HG03439 (cell line): ENCODE measurements at regions not wholly inside any gene's neighbourhood (a gene's known extent, or its start where the extent isn't known, plus 50 kb on each side); places are given as distances from the start of the nearest gene placed in this dataset.
A peak's percentile ranks its signal among the peaks of the same experiment; 100 is the strongest.
"Not testable (repeated sequence)": the region's sequence is repeated elsewhere in the genome, so short reads cannot be mapped to it uniquely, and the experiment has no call there.

ENCODE experiments used
- ATAC-seq: cut with Tn5 transposase; IDR thresholded peaks from one replicate; pipeline ENCODE4 v1.9.1; 2021; ENCODE audit warnings: mild to moderate bottlenecking, moderate library complexity; ENCODE audit not compliant: unreplicated experiment

DNA sequence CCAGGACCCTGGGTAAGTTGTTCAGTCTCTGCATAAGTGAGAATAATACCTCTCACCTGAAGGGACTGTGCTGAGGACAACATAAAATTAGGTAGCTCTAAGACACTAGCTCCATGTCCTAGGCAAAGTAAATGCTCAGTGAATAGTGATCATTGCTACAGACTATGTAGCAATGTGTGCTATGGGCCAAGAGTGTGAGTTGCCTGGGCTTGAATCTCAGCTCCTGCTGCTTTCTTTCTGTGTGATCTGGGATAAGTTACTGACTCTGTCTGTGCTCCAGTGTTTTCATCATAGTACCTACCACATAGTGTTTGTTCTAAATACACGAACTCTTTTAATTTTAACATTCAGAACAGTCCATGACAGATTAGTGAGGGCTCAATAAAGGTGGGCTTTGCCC is 81.1 kb upstream of the MFGE8 start:
- no peak for ATAC-seq

DNA sequence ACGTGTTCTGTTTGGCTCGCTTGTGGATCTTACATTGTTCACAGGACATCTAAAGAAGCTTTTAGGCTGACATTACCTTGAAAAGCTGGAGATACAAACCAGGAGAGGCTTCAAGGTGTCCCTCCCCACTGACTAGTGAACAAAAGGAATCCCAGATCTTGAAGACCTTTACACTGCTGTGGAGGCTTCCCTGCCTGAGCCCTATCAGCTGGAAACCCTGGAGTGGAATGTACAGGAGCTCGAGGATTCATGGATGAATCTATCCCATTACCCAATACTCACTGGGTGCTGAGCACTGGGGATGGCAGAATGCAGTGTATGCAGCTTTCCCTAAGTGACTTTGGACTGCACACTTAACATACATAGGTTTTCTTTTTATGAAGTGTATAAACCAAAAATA is 82.3 kb upstream of the MFGE8 start:
- ATAC-seq = no peak

GRCh38 chr15:88997531-88997930 is 84.4 kb upstream of the MFGE8 start:
- no peak for ATAC-seq

GRCh38 chr15:88998980-88999713 is 86.0 kb upstream of the MFGE8 start:
- no peak for ATAC-seq

GRCh38 chr15:89001708-89002275 is 86.5 kb upstream of the ABHD2 start:
- ATAC-seq = not testable (repeated sequence)

- ATAC-seq = no peak
Observed at GRCh38 chr15:89002281-89002761, 85.9 kb upstream of the ABHD2 start.

DNA sequence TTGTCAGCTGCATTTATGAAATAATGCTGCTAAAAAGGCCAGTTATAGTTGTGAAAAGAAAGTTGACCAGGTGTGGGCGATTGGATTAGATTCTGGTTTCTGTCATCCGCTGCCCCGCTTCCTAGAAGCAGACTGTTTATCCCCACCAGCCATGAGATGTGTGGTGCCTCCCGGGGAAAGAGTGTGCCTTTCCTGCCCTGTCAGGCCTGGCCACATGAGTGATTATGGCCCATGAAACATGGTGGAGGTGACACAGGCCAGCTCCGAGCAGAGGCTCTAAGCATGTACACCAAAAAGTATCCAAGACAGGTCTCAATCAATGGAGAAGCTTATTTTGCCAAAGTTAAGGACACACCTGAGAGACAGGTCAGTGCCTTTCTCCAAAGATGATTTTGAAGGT is 85.4 kb upstream of the ABHD2 start:
- ATAC-seq = no peak

DNA sequence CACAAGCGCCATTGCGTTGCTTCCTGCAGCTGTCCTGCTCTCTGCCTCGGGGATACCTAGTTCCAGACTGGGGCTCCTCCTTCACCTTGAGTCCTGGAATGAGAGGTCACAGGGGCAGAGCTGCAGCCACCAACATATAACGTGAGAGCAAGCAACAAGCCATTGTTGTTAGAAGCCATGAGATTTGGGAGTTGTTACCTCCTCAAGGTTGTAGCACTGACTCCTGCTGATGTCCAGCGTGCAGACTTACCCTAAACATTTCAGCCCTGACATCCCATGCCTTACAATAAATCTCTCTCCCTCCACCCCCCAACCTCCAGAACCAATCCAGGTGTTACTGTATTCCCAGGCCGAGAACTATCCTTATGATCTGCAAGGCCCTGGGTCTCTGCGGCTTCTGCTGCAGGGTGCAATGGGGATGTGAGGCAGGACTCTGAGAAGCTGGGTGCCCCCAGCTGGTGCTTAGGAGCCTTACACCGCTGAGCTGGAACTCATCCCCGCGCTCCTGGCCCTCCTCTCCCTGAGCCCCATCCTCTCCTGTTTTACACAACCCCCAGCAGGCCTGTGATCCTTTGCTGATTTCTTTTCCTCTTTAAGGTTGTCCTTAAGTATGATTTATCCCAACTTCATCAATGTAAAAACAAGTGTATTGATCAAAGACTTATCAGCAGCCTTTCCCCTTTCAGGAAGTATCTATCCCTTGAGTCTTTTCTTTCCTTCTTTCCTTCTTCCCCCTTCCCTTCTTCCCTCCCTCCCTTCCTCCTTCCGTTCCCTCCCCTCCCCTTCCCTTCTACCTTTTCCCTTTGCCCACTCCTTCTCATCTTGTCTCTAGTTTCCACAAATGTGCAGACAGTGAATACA is 84.2 kb upstream of the ABHD2 start:
- ATAC-seq = no peak

DNA sequence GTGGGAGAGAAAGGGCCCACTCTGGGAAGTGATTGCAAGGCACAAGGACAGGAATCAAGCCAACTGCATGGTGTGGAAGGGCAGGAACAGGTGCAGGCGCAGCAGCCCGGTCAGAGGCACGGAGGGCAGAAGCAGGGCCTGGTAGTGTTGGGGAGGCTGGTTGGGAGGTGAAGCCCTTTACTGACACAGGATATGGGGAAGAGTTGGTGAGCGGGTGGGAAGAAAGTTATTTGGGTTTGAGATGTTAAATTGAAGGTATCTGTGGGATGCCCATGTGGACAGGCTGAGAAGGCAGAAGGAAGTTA is 83.6 kb upstream of the ABHD2 start:
- ATAC-seq = no peak

- ATAC-seq = not testable (repeated sequence)
Observed at GRCh38 chr15:89007527-89007926, 80.7 kb upstream of the ABHD2 start.

DNA sequence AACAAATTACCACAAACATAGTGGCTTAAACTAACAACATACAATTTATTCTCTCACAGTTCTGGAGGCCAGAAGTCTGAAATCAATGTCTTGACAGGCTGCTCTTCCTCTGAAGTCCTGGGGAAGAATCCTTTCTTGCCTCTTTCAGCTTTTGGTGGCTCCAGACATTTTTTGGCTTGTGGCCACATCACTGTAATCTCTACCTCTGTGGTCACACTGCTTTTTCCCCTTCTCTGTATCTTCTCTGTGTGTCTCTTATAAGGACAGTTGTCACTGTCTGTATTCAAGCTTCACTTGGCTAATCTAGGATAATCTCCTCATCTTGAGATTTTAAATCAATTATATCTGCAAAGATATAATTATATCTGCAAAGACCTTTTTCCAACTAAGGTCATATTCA is 80.3 kb upstream of the ABHD2 start:
- ATAC-seq = no peak

- no peak for ATAC-seq
Observed at GRCh38 chr15:89009080-89009479, 79.2 kb upstream of the ABHD2 start.

DNA sequence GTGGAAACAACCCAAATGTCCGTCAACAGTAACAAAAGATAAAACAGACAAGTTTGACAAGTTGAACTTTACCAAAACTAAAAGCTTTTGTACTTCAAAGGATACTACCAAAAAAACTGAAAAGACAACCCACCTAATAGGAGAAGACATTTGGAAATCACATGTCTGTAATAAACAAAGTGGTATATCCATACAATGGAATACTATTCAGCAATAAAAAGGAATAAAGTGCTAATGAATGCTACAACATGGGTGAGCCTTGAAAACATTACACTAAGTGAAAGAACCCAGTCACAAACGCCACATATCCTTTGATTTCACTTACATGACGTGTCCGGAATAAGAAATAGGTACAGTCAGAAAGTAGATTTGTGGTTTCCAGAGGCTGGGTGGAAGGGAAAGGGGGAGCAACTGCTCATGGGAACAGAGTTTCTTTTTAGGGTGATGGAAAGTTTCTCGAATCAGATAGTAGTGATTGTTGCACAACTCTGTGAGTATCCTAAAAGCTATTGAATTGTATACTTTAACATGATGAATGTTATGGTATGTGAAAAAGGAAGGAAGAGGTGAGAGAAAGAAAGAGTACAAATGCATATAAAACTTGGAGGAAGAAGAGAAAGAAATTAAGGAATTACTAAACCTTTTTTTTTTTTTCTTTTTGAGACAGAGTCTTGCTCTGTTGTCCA is 72.7 kb upstream of the ABHD2 start:
- no peak for ATAC-seq

- no peak for ATAC-seq
Observed at GRCh38 chr15:89016549-89017041, 71.7 kb upstream of the ABHD2 start.

DNA sequence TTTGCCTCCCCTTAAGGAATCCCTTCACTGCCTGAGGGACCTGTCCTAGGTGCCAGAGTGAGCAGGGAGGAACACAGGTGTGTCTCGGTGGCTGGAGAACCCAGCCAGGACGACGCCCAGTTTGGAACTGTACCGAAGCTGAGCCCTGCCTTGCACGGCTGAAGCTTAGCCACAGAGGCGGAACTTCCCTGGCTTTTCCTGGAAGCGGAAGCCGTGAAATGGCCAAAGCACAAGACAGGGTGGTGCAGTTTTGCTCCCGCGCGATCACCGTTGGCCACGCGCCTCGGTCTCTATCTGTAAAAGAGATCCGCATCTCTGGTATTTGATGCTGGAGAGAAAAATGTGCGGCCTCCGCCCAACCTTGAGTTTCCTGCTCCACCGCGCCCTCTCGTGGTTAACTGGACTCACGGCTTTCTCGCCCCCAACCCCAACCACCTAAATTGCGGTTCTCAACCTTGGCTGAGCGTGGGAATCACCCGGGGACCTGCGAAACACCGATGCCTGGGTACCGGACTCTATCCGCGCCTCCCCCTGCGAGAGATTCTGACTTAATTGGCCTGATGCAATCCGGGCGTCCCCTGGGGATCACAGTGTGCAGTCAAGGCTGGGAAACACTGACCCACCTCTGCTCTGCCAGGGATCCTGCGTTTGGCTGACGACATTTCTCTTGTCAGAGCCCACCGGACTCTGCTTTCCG is 70.7 kb upstream of the ABHD2 start:
- peak; percentile 66 for ATAC-seq

GRCh38 chr15:89018207-89018606 is 70.0 kb upstream of the ABHD2 start:
- ATAC-seq = no peak

DNA sequence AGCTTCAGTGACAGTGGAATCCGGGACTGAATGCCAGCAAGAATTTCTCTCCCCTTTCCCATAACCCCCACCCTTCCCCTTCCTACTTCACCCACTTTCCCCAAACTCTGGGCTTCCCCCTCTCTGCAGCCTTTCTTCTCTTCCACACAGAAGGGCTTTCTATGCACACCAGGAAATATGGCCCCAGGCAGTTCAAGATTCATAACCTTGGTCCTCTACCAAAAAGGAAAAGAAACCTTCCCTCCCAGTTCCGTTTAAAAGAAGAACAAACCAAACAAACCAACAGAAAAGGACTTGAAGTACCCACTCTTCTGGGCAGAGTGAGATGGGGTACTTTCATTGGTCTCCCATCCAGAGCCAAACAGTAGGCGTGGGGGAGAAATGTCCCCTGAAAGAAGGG is 68.8 kb upstream of the ABHD2 start:
- ATAC-seq = no peak

DNA sequence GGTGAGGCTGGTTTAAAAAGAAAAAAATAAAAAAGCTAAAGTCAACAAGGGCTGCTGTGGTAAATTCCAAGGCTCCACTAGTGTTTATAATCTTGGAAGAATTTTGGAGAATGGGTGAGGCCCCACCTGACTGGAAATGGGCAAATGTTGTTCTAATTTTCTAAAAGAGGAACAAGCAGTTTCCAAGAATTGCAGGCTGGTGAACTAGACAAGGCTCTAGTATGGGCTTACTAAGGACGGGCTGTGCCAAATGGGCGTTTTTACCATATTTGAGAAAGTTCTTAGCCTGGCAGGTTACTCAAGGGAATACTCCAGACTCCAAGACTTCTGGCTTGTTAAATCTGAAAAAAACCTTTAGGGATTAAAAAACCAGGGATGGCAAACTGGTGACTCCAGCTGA is 67.0 kb upstream of the ABHD2 start:
- ATAC-seq = no peak

DNA sequence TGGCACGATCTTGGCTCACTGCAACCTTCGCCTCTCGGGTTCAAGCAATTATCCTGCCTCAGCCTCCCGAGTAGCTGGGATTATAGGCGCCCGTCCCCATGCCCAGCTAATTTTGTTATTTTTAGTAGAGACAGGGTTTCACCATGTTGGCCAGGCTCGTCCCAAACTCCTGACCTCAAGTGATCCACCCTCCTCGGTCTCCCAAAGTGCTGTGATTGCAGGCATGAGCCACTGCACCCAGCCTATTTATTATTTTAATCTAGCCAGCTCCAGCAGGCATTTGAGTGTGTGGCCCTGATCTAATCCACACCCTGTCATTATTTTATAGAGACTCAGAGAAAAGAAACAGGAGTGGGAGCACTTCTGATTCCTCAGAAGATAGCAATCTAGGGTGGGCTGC is 66.4 kb upstream of the ABHD2 start:
- not testable (repeated sequence) for ATAC-seq

- no peak for ATAC-seq
Observed at GRCh38 chr15:89023311-89023961, 64.8 kb upstream of the ABHD2 start.
